Astrocyte of the hippocampus (primary cell): ENCODE measurements at regions not wholly inside any gene's neighbourhood (a gene's known extent, or its start where the extent isn't known, plus 50 kb on each side); places are given as distances from the start of the nearest gene placed in this dataset.
"Not testable (repeated sequence)": the region's sequence is repeated elsewhere in the genome, so short reads cannot be mapped to it uniquely, and the experiment has no call there.

Experiments used
- DNase-seq: peaks from one replicate; pipeline ENCODE4 v3.0.0; 2011; ENCODE audit warnings: low read depth, low spot score

DNA sequence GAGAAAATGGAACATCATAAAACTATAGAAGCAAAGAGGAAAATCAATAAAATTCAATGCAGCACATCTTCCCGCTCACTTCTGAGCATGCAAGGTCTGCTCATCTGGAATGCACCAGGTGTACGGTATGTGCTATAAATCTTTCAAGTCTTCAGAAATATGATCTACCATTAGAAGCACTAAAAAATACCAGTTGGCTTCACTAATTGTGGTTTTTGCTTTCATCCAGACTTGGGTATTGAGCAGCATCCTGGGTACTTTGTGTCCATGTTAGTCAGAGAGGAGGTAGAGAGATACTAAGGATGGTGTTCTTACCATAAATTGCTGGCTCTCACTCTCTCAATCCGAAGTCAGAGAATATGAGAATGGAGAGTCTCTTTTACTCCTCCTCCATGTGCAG, 477.1 kb downstream of the PPARGC1A start:
- DNase-seq: no peak

DNA sequence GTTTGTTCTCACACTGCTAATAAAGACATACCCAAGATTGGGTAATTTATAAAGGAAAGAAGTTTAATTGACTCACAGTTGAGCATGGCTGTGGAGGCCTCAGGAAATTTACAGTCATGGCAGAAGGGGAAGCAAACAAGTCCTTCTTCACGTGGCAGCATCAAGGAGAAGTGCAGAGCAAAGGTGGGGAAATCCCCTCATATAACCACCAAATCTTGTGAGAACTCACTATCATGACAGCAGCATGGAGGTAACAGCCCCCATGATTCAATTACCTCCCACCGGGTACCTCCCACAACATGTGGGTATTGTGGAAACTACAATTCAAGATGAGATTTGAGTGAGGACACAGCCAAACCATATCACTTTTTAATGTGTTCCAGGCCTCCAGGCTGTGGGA, 480.9 kb downstream of the PPARGC1A start:
- DNase-seq: not testable (repeated sequence)

DNA sequence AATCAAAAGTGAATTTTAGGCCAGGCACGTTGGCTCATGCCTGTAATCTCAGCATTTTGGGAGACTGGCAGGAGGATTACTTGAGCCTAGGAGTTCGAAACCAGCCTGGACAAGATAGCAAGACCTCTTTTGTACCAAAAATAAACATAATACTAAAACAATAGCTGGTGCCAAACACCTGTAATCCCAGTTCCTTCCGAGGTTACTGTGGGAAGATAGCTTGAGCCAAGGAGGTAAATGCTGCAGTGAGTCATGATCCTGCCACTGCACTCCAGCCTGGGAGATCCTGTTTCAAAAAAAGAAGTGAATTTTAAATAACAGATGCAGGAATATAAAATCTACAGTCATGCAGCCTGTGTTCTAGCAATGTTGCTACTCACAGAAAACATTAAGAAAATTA, 488.3 kb downstream of the PPARGC1A start:
- peak; percentile 41 for DNase-seq

DNA sequence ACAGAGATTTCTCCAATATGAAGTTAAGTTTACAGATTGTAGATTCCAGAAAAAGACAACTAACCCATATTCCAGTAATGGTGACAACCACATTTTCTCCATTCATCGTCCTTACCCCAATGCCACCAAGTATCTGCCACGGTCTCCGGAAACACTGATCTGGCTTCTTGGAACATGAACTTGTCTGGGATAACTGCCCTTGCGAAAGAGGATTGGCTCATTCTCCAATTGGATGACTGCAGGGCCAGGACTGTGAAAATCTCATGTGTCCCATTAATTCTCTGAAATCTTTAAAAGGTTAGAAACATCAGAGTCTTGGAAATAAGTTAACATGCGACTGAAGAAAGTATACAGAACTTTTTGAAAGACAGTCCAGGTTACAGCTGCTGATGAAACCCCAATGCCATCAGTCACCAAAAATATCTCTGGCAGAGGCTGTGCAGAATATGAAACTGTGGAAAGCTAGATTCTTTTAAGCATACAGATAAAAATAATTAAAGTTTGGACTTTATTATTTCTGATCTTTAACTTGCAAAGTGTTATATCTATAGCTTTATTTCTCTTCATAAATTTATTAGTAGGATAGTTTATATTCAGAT, 496.9 kb downstream of the PPARGC1A start:
- DNase-seq: no peak

DNA sequence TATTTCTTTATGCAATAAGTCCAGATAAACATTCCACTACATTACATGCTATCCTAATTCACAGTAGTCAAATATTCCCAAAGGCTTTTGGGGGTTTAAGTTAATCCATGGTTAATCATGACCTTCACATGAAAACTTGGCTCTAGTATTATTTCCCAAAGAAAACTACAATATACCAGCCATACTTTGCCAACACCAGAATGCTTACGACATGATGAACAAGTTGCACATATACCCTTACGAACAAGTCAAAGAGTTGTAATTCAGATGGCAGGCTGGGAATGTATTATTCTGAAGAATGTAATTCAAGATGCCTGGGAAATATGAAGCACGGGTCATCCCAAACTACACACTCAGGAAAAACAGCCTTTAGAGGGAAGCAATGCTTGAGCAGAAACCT, 499.6 kb downstream of the PPARGC1A start:
- no peak for DNase-seq

DNA sequence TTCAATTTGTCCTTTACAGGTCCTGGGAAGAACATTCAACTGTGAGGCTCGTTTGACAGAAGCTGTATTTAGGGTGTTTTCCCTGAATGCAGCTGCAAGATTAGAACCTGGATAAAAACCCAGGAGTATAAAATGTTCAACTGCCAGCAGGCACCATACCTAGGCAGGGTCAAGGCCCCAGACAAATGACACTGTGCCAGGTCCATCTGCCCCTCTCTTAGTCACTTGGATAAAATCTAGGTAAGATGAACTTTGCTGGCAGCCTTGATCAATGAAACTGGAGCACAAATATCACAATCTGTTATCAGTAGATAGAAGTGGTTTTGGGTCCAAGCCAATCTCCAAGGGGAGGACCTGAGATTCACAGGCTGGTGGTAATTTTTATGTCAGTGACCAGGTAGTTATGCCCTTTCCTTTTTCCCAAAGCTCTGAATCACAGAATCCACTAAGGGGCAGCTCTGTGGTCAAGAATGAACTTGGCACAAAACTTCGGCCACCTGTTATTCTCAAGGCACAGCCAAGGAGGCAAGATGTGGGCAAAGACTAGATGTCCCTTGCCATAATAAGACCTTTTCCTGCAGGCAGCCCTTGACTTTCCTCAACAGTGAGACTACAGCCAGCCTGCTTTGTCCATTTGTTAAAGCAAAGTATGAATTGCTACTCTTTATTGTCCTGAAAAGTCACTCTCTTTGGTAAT, 501.0 kb downstream of the PPARGC1A start:
- no peak for DNase-seq

DNA sequence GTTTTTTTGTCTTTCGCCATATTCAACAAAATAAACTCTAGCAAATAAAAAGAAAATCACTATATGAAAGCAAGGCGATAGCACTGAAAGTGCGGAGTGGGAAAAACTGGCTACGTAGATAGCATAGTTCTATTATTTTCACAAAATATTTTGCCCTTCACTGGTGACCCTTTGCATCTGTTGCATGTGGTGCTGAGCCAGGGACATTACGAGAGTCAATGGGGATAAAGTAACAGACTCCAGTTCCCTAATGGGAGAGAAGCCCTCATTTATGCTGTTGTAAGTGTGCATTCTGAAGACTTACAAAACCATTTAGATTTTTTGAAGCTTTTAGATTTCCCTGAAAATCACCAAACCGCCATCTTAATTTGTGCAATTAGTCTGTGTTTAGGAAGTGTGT, 501.6 kb downstream of the PPARGC1A start:
- no peak for DNase-seq

DNA sequence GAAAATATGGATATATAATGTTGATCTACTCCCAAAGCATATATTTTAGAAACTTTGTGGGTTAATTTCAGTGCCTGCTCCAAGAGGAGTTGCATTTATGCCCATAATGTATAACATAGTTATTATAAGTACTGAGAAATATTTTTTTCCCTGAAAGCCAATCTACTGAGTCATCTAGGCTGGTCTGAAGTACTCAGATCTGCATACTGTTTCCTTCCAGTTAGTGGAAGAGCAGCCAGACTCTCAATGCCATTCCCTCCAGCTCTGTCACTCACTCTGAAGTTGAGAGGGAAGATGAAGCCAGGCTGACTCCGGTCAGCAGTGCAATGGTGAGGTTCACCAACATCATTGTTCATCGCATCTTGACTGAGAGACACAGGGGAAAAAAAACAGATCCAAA, 505.1 kb downstream of the PPARGC1A start:
- peak; percentile 66 for DNase-seq

DNA sequence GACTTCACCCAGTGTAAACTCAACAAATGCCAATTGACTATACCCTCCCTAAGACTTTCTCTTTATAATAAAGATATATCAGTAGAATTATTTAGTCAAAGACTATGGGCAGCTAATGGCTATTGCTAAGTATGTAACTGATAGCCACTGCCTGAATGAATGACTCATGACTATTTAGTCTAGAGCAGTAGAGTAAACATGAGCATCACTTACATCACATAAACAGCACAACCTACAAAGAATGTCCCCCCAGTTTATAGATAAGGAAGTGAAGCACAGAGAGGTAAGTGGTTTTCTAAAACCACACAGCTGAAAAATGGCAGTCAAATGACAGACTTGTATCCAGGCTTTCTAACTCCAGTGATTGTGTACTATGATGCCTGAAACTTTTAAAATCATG, 507.0 kb downstream of the PPARGC1A start:
- peak; percentile 28 for DNase-seq

DNA sequence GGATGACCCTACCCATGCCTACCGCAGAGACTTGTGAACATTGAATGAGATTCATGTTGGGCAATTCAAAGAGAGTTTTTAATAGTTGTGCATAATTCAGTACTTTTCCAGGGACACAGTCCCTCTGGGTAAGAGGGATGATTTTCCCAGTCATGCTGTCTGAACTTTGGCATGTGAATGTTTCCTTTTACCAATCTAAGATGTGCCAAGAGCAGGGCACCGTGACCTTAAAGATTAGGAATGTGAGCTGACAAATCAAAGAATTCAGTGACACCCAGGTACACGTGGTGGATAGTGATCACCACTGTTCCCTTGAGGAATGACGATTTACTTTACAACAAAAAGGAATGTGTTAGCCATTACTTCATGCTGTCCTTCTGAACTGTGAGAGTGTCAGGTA, 515.6 kb downstream of the PPARGC1A start:
- peak; percentile 31 for DNase-seq

DNA sequence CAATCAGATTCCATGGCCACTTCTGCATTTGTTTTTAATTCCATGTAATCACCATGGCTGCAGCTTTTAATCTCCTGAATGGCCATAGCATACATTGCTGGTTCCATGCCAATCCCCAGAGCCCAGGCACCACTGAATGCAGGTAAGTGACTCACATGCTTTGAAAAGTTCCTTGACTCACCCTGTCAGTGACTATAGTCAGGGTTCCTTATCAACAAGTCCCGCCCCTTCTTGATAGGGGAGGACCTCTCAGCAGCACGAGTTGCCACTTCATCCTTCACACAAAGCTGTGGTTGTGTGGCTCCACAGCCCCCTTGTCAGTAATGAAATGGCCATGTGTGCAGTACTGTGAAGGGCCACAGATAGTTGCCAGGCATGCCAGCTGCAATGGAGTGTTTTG, 516.6 kb downstream of the PPARGC1A start:
- peak; percentile 94 for DNase-seq

DNA sequence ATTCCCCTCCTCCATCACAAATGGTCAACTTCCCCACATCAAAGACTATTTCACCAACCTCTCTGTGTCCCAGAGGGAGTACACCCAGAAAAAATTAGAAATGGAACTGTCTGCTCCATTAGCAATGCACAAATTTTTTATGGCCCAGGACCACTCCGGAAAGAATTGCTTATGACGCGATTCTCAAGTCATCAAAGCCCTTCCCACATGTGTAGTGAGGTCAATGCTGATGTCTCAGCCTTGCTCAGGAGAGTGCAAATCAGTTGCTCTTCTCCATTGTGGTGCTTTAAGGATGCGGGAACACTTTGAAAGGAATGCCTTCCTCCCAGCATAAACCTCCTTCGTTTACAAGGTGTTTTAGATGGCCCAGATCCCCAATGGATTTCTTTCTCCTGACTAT, 518.3 kb downstream of the PPARGC1A start:
- DNase-seq: no peak

DNA sequence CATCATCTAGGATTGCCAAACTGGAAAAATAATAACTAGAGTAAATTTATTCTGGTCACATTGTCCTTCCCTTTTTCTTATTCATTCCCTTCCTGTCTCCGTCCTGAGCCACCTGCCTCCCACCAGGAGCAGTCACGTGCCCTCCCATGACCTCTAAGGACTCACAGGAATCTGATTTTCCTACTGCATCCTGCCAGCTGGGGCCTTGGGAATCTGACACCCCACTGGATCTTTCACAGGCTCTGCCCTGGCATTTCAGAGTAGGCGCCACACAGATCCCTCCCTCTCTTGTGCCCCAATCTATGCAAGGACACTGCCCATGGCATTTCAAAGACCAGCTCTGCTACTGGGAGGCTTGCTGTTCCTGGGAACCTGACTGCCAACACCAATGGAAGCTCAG, 520.5 kb downstream of the PPARGC1A start:
- no peak for DNase-seq

DNA sequence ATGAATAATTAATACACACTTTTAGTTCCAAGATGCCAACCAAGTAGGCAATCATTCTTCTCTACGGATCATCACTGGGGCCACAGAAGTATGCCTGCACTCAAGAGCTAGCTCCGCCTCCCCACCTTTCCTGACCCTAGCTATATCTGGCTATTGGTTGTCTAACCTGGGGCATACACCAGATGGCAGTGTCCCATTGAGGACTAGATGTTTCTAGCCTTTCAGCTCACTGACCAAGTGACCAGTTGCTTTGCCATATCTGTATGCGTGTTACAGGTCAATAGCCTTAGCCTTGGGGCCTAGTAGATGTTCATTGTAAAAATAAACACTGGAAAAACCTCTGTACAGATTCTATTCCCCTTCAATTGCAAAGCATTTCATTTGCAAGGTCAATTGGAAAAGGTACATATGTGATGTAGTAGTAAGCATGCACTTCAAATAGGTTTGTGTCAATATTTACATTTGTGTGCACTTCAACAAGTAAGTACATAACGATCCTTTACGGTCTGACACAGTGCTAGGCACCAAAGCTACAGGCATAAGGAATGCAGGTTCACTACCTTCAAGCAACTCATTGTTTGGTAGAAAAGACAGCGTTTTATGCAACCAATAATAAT, 521.7 kb downstream of the PPARGC1A start:
- DNase-seq: no peak

DNA sequence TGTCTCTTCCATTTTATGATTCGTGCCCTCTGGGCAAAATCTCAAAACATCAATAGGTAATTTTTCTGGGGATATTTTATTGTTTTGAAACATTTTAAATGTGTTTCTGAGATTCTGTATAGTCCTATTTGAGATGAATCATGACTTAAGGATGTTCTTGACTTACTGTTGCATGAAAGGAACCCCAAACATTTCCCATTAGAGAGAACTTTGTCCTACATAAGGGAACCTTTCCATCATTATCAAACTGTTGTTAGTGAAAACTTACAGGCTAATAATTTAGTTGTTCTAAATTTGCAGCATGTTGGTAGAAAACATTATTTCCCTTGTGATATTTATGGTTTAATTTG, 523.3 kb downstream of the PPARGC1A start:
- no peak for DNase-seq

DNA sequence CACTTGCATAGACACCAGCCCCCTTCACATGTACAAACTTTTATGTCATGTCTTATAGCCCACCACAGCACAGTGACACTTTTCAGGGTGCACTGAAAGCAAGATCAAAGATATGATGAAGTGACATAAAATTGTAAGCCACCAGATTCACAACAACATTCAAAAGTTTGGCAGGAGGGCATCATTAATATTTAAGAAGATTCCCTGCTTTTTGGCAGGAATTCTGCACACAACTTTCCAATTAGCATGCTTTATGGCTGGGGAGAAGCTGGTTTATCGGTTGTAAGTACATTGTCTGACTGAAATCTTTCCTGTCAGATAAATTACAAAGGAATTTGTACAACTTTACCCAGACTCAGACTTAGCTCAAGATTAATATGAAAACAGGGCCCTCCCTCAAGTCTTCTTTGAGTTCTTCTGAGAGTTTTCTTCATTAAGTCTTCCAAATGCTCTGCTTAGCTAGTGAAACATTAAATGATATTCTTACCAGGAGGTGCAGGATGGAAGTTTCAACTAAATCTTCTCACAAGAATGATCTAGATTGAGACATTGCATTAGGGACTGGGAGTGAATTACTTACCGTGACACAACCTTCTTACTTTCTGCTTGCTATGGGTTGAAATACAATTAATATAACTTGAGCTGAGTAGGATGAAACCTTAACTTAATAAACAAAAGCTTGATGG, 523.8 kb downstream of the PPARGC1A start:
- DNase-seq: no peak

DNA sequence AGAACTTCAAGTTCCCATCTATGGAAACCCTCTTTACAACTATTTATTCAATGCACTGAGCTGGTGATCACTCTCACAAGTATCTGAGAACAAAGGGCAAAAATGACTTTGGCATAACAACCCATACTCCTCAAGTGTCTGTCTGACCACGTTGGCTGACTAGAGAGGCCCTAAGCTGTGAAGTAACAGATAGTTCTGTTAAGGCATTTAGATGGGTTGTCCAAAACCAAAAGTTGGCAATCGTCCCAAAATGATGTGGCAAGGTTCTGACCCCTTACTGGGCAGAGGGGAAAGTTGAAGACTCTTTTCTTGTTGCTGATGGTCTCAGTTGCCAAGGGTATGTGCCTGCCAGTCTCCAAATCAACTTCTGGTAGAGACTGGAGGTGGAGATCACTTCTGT, 524.8 kb downstream of the PPARGC1A start:
- DNase-seq: no peak

DNA sequence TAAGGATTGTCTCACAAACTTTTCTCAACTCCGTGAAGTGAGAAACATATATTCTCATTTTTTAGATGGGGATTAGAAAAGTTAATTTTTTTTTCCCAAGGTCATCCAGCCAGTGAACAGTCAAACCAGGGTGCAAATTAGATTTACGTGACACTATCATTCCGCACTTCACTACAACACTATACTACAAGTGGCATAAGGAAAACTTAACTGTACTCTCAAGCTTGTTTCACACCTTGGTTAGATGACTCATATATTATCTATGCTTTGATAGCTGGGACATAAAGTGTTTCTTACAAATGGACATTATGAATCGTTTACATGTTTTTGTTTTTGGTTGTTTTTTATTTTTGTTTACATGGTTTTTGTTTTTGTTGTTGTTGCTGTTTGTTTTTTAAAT, 525.7 kb downstream of the PPARGC1A start:
- DNase-seq: no peak

DNA sequence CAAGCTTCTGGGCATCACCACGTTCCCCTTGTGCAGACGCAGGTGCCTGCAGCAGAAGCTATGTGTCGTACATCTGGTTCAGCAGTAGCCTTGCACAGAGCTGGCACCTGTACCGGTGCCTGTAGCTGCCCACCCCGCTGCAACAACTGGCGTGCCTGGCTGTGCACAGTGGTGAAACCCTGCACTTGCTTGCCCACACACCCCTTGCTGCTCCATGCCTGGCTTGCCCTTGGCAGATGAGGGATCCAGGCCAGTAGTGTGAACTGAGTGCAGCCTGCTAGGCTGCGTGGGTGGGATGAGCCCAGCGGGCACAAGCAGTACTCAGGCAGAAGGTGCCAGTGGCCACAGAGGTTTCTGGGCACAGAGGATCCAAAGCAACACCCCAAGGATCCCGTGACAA, 528.4 kb downstream of the PPARGC1A start:
- DNase-seq: no peak

DNA sequence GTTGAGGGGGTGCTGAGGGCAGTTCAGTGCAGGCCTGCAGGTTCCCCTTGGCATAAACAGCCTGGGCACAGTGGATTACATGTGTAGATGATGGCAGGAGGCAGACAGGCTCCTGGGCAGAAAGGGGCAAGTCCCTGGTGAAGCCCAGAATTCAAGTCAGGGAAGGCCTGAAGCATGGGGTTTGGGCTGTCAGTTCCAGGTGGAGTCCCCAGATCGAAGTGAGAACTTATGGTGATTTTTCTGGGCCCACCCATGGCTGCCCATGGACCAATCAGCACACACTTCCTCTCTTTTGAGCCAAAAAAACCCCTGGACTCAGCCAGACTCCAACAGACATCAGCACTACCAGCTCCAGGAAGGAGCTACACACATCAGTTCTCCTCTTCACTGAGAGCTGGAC, 529.1 kb downstream of the PPARGC1A start:
- DNase-seq: no peak

DNA sequence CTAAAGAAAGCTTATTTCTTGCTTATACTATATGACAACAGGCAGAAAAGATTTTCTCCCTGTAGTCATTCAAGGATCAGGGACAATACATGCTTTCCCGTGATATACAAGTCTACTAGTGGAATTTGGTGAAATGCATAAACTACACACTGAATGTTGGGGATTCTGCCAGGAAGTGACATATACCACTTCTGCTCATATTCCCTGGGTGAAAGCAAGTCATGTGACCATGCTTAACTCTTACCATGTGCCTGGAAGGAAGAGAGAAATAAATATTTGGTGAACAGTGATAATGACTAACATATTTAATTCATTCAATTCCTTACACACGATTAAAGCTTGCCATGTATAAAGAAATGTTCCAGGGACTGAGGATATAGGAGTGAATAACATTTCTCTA, 534.6 kb downstream of the PPARGC1A start:
- DNase-seq: no peak

DNA sequence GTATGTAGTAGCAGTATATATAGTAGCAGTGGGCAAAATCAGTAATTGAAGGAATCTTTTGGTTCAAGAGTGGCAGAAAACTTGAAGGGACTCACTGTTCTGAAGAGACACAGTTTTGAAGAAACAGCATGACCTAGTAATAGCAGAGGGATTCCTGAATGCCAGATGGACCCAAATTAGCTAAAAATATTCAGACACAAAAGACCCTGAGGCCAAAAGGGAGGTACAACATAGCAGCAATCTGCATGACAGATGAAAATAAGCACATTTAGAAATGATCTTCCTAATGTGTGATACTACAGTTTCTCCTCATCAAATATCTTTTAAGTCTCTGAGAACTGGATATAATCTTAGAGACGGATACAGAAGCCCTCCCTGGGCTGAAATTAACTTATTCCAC, 536.6 kb downstream of the PPARGC1A start:
- no peak for DNase-seq
